GM12865 (cell line): ENCODE measurements at regions not wholly inside any gene's neighbourhood (a gene's known extent, or its start where the extent isn't known, plus 50 kb on each side); places are given as distances from the start of the nearest gene placed in this dataset.

ENCODE experiments used
- DNase-seq: peaks from one replicate; pipeline ENCODE4 v3.0.0; 2010; ENCODE audit warnings: low read depth
- H3K4me3 ChIP-seq: 2 replicates; pipeline ENCODE4 v1.5.1; 2011; ENCODE audit warnings: mild to moderate bottlenecking, low read depth, low read length, control low read depth
- TF ChIP-seq, protein P1 (sequence below): IDR thresholded peaks from 2 replicates; pipeline ENCODE4 v1.5.1; 2011; ENCODE audit warnings: low read length, control low read depth, low read depth, inconsistent platforms; ENCODE audit not compliant: insufficient read depth; ENCODE audit errors: missing control alignments

DNA sequence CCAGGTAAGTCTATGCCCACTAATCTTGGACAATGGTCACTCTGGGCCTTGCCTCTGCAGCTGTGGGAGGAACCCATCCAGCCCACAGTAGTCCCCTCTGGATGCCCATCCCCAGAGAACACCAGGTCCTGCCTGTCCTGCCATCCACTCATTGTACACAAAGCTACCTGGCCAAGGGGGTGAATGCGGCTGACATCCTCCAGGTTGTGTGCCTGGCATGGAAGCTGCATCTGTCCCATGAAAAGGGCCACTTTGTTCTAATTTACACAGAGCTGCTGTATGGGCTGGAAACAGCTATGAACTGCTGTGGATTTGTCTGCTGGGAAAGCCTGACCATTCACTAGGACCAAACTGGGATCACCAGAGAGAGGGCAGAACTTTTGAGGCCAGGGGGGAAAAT, 324.8 kb downstream of the LRFN2 start:
- no peak for DNase-seq
- TF ChIP-seq, protein P1, sequence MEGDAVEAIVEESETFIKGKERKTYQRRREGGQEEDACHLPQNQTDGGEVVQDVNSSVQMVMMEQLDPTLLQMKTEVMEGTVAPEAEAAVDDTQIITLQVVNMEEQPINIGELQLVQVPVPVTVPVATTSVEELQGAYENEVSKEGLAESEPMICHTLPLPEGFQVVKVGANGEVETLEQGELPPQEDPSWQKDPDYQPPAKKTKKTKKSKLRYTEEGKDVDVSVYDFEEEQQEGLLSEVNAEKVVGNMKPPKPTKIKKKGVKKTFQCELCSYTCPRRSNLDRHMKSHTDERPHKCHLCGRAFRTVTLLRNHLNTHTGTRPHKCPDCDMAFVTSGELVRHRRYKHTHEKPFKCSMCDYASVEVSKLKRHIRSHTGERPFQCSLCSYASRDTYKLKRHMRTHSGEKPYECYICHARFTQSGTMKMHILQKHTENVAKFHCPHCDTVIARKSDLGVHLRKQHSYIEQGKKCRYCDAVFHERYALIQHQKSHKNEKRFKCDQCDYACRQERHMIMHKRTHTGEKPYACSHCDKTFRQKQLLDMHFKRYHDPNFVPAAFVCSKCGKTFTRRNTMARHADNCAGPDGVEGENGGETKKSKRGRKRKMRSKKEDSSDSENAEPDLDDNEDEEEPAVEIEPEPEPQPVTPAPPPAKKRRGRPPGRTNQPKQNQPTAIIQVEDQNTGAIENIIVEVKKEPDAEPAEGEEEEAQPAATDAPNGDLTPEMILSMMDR = no peak
- H3K4me3 ChIP-seq = no peak overlapping the region

- H3K4me3 ChIP-seq = no peak overlapping the region
These were observed 324.3 kb upstream of the MOCS1 start for GRCh38 chr6:40258531-40258930.

GRCh38 chr6:40256831-40257230, 322.6 kb upstream of the MOCS1 start:
- no peak for DNase-seq
- TF ChIP-seq, protein P1 = no peak
- no peak overlapping the region for H3K4me3 ChIP-seq

More at GRCh38 chr6:40258531-40258930, 324.3 kb upstream of the MOCS1 start:
- TF ChIP-seq, protein P1 = no peak
- no peak for DNase-seq

DNA sequence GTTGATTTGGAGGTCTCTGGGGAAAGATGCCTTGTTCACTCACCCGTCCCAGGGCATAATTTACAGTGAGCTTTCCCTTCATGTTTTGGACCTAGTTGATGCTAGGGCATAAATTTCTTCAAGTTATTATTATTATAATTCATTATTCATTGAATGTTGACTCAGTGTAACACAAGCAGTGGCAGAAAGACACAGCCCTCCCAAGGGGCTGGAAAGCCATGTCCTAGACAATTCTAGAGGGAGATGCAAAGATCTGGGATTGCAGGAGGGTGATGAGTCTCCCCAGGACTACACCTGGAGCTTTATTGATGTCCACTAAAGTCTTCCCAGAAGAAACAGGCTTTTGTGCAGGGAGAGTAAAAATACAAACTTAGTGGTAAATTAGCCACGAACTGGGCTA, 322.0 kb upstream of the MOCS1 start:
- no peak for DNase-seq
- TF ChIP-seq, protein P1 = no peak
- H3K4me3 ChIP-seq = no peak overlapping the region

GRCh38 chr6:40253420-40253819, 319.2 kb upstream of the MOCS1 start:
- H3K4me3 ChIP-seq = no peak overlapping the region
- DNase-seq = peak; percentile 21
- TF ChIP-seq, protein P1 = no peak

DNA sequence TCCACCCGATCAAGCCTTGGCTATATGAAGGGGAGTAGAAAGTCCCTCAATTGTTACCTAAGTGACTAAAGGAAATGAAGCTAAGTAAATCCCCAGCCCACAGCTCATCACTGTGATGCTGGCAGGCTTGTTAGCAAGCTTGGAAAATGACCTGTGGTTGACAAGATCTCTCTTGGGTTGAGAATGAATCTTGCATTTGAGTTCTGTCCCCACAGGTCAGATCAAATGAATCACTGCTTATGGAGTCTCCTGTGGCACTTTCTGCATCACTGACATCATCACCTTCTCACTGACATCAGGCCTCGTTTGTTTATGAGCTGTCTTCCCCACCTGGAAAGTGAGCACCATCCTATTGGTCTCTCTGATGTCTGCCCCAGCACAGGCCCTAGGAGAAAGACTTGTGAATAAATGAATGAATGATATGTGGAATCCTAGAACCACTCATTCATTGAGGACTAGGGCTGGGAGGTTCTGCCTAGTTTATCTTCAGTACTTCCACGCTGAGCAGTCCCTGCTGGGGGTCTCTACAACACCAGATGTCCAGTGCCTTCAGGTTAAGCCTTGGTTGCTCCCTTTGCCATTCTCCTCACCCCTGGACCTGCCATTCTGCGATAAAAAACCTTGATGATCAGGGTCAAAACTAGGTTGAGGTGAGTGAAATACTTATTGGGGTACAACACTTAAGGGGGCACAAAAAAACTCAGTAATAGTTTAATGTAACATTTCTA, 318.4 kb upstream of the MOCS1 start:
- no peak overlapping the region for H3K4me3 ChIP-seq
- peak; percentile 52 for DNase-seq
- TF ChIP-seq, protein P1 = no peak
